Erythroblast (primary cell): ENCODE measurements at regions not wholly inside any gene's neighbourhood (a gene's known extent, or its start where the extent isn't known, plus 50 kb on each side); places are given as distances from the start of the nearest gene placed in this dataset.

ENCODE experiments used
- DNase-seq, 2 experiments: peaks; one replicate each; lab custom pipeline; 2025; lab: John Stamatoyannopoulos, UW
- GATA1 ChIP-seq: IDR thresholded peaks from 2 replicates; pipeline ENCODE4 v1.6.1; 2011; ENCODE audit warnings: low read depth, mild to moderate bottlenecking, control low read depth, low read length, moderate library complexity
- POLR2A ChIP-seq: IDR thresholded peaks from 2 replicates; pipeline ENCODE4 v1.6.1; 2011; ENCODE audit warnings: mild to moderate bottlenecking, low read length

GRCh38 chr3:148089171-148089570 is 608.5 kb upstream of the AGTR1 start:
- no peak for DNase-seq
- TF ChIP-seq GATA1 = no peak
- TF ChIP-seq POLR2A = no peak

GRCh38 chr3:148090156-148090555 is 607.5 kb upstream of the AGTR1 start:
- TF ChIP-seq GATA1 = no peak
- no peak for TF ChIP-seq POLR2A
- DNase-seq = no peak

- DNase-seq = no peak
- TF ChIP-seq POLR2A (no peak), GATA1 (no peak)
Observed at GRCh38 chr3:148092624-148093347, 604.9 kb upstream of the AGTR1 start.

GRCh38 chr3:148093753-148094152 is 604.0 kb upstream of the AGTR1 start:
- TF ChIP-seq GATA1 (no peak), POLR2A (no peak)
- no peak for DNase-seq

- DNase-seq = no peak
- TF ChIP-seq GATA1 (no peak), POLR2A (no peak)
Observed at GRCh38 chr3:148095962-148096361, 601.7 kb upstream of the AGTR1 start.

GRCh38 chr3:148100476-148100875 is 597.2 kb upstream of the AGTR1 start:
- TF ChIP-seq GATA1 (no peak), POLR2A (no peak)
- DNase-seq = no peak

GRCh38 chr3:148101061-148101460 is 596.6 kb upstream of the AGTR1 start:
- TF ChIP-seq POLR2A (no peak), GATA1 (no peak)
- DNase-seq = no peak

GRCh38 chr3:148102156-148102555 is 595.5 kb upstream of the AGTR1 start:
- no peak for DNase-seq
- no peak for TF ChIP-seq GATA1
- no peak for TF ChIP-seq POLR2A

GRCh38 chr3:148106062-148106461 is 591.6 kb upstream of the AGTR1 start:
- TF ChIP-seq GATA1 = no peak
- no peak for TF ChIP-seq POLR2A
- no peak for DNase-seq

- TF ChIP-seq GATA1 (no peak), POLR2A (no peak)
Observed at GRCh38 chr3:148126956-148127355, 570.7 kb upstream of the AGTR1 start.

GRCh38 chr3:148128136-148128535 is 569.6 kb upstream of the AGTR1 start:
- no peak for TF ChIP-seq POLR2A
- TF ChIP-seq GATA1 = no peak
- no peak for DNase-seq

More at GRCh38 chr3:148126956-148127355, 570.7 kb upstream of the AGTR1 start:
- no peak for DNase-seq

- TF ChIP-seq POLR2A (no peak), GATA1 (no peak)
- no peak for DNase-seq
Observed at GRCh38 chr3:148131990-148132638, 565.6 kb upstream of the AGTR1 start.

GRCh38 chr3:148136816-148137215 is 560.9 kb upstream of the AGTR1 start:
- TF ChIP-seq GATA1 = no peak
- no peak for DNase-seq

GRCh38 chr3:148146241-148146640 is 551.5 kb upstream of the AGTR1 start:
- TF ChIP-seq POLR2A (no peak), GATA1 (no peak)
- no peak for DNase-seq
